Psoas muscle (tissue), 7 donors: ENCODE measurements at regions not wholly inside any gene's neighbourhood (a gene's known extent, or its start where the extent isn't known, plus 50 kb on each side); places are given as distances from the start of the nearest gene placed in this dataset.
"Not testable (repeated sequence)": the region's sequence is repeated elsewhere in the genome, so short reads cannot be mapped to it uniquely, and the experiment has no call there.

Source experiments
- ATAC-seq, 4 donors: fragments of 200-7000 bp; cut with Tn5 transposase; one replicate each; pipeline ENCODE4 v1.9.1; 2020; ENCODE audit warnings: moderate library complexity in 3 of 4, mild to moderate bottlenecking in 2 of 4
- DNase-seq, 2 donors: peaks; one replicate each; pipeline ENCODE4 v3.0.0-alpha.2; 2020
- H3K27ac ChIP-seq: fragments of 200-600 bp; one replicate; pipeline ENCODE4 v1.8.0; 2022
- H3K27me3 ChIP-seq, 3 donors: fragments of 200-600 bp in 1 of 3; one replicate each; pipeline versions ENCODE4 v1.6.1 to v1.8.0; 2013 to 2022; ENCODE audit warnings: low read length in 2 of 3, mild to moderate bottlenecking in 2 of 3, moderate library complexity in 1 of 3; ENCODE audit not compliant: insufficient read depth in 3 of 3
- H3K36me3 ChIP-seq, 2 donors: fragments of 200-600 bp in 1 of 2; one replicate each; pipeline versions ENCODE4 v1.6.1 to v1.8.0; 2013 to 2022; ENCODE audit warnings: low read depth in 1 of 2, mild to moderate bottlenecking in 1 of 2, moderate library complexity in 1 of 2; ENCODE audit not compliant: insufficient read depth in 1 of 2
- H3K4me1 ChIP-seq: fragments of 200-600 bp; one replicate; pipeline ENCODE4 v1.8.0; 2022
- H3K4me3 ChIP-seq: fragments of 200-600 bp; one replicate; pipeline ENCODE4 v1.8.0; 2022; ENCODE audit warnings: mild to moderate bottlenecking
- H3K9me3 ChIP-seq: fragments of 200-600 bp; one replicate; pipeline ENCODE4 v1.8.0; 2022
- CTCF ChIP-seq: fragments of 200-600 bp; IDR thresholded peaks from one replicate; pipeline ENCODE4 v1.8.0; 2022; ENCODE audit warnings: antibody characterized with exemption
- WGBS, 3 donors: extraction: QIAGEN DNeasy Blood & Tissue Kit; methylation state at CpG; one replicate each; pipeline versions ENCODE4 v1.1.6 to v1.1.7; 2013; 5-methylcytosine and 5-hydroxymethylcytosine counted together
- intact Hi-C, 2 donors: fragments of 100-400 bp; cut with DNase I; formaldehyde crosslinking; loops; one replicate each; pipeline versions ENCODE4 v1.11.0 to v1.14.2; 2022
- donor health status: healthy with polysubstance abuse.
- donor health status: DM: no; HTN: no; CAD: no; lungs with moderate emphysema.
- donor health status: Bipolar disorder and iron deficiency.
- donor health status: healthy.
- donor health status: DM: yes; HTN: yes; CAD: no.
- donor health status: DM: no; HTN: no; CAD: no.
- donor health status: DM: yes; HTN: yes; CAD: no.

- DNase-seq (no peak), ATAC-seq (no peak)
- no peak for TF ChIP-seq CTCF
- no peaks in the 10 kb centered on the region for H3K27me3 ChIP-seq
- intact Hi-C loops = no loop called here
- 50 to 71% (median 68%) methylated on average over 1 of the region's 1 CpG for WGBS, 3 donors
- no peaks in the 10 kb centered on the region for H3K36me3 ChIP-seq
- H3K9me3 ChIP-seq = no peaks in the 10 kb centered on the region
- H3K4me3 ChIP-seq = no peak overlapping the region
- H3K27ac ChIP-seq = no peak overlapping the region
- H3K4me1 ChIP-seq = no peaks in the 10 kb centered on the region
Observed at GRCh38 chr5:152642880-152643279, 237.8 kb upstream of the NMUR2 start.

DNA sequence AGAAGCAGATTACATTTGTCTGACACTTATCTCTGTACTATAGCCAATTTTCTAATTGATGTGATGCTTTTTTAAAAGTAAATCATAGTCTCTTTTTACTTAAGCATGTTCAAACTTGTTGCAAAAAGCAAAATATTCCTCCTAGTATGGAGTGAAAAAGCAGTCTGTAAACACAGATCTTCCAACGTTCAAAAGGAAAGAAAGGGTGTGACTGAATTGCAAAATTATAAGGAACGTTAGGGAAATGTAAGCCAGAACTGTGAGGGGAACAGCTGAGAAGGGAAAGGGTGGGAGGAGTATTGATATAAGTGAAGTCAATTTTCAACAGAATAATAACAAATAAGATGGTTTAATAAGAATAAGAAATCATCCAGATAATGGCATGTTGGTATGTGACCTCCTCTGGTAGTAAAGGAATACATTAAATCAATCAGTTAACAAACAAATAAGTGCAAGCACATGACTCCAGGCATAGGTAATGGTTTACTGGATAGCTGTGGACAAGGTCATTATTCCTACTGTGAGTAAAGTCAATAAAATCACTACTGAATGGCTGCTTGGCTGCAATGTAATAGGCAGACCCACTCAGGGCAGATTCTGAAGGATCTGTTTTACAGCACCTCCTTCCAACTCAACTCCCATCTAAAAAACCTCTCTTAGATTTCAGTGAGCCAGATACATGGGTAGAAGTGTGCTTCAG lies 239.1 kb upstream of the NMUR2 start:
- 39 to 52% (median 46%) methylated on average over 2 of the region's 2 CpGs for WGBS, 3 donors
- no peak overlapping the region for H3K27ac ChIP-seq
- no peaks in the 10 kb centered on the region for H3K9me3 ChIP-seq
- H3K36me3 ChIP-seq = no peaks in the 10 kb centered on the region
- intact Hi-C loops = no loop called here
- H3K4me1 ChIP-seq = no peaks in the 10 kb centered on the region
- ATAC-seq = no peak
- H3K27me3 ChIP-seq = no peaks in the 10 kb centered on the region
- no peak overlapping the region for H3K4me3 ChIP-seq
- DNase-seq = no peak
- TF ChIP-seq CTCF = no peak

- no peak for TF ChIP-seq CTCF
- no peak for ATAC-seq
Observed at GRCh38 chr5:152649609-152650008, 244.5 kb upstream of the NMUR2 start.

GRCh38 chr5:152650413-152650812 lies 245.3 kb upstream of the NMUR2 start:
- H3K27ac ChIP-seq = no peak overlapping the region
- no peak for ATAC-seq
- no peaks in the 10 kb centered on the region for H3K9me3 ChIP-seq
- 67 to 78% (median 70%) methylated on average over 3 of the region's 3 CpGs for WGBS, 3 donors
- no peaks in the 10 kb centered on the region for H3K36me3 ChIP-seq
- H3K27me3 ChIP-seq = no peaks in the 10 kb centered on the region
- TF ChIP-seq CTCF = no peak
- H3K4me1 ChIP-seq = no peaks in the 10 kb centered on the region
- no peak for DNase-seq
- H3K4me3 ChIP-seq = no peak overlapping the region
- intact Hi-C loops = no loop called here

More at GRCh38 chr5:152649609-152650008, 244.5 kb upstream of the NMUR2 start:
- no peak overlapping the region for H3K4me3 ChIP-seq
- no peaks in the 10 kb centered on the region for H3K36me3 ChIP-seq
- H3K27me3 ChIP-seq = no peaks in the 10 kb centered on the region
- no peak for DNase-seq
- no peaks in the 10 kb centered on the region for H3K9me3 ChIP-seq
- no peaks in the 10 kb centered on the region for H3K4me1 ChIP-seq
- intact Hi-C loops = no loop called here
- no peak overlapping the region for H3K27ac ChIP-seq

GRCh38 chr5:152659470-152659869 lies 254.4 kb upstream of the NMUR2 start:
- H3K36me3 ChIP-seq, H3K9me3 ChIP-seq, H3K4me3 ChIP-seq, ATAC-seq, DNase-seq, H3K27ac ChIP-seq, H3K27me3 ChIP-seq, H3K4me1 ChIP-seq, intact Hi-C loops: not testable (repeated sequence)
- WGBS, 3 donors = 72 to 86% (median 84%) methylated on average over 15 to 18 of the region's 18 CpGs
